NCI-H524 (cell line): ENCODE measurements at regions not wholly inside any gene's neighbourhood (a gene's known extent, or its start where the extent isn't known, plus 50 kb on each side); places are given as distances from the start of the nearest gene placed in this dataset.

Source experiments
- DNase-seq, 2 experiments: peaks; one replicate each; lab custom pipeline; 2025; lab: John Stamatoyannopoulos, UW

DNA sequence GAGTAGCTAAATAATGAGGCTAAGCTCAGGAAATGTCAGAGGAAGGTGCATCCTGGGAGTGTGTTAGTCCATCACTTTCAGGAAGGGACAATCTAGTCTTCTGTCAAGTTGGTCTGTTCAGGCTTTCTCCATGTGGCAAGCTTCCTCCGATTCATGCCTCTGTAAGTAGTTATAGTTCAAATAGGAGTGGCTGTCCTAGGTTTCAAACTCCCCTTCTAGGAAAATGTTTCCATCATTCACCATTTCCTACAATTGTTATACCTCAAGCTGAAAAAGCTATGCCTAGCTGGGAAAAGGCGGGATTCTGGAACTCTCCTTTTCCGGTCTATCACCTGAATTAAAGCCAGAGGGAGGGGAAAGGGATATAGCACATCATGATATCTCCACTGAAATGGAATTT is 287.7 kb upstream of the ZSWIM2 start:
- no peak for DNase-seq

DNA sequence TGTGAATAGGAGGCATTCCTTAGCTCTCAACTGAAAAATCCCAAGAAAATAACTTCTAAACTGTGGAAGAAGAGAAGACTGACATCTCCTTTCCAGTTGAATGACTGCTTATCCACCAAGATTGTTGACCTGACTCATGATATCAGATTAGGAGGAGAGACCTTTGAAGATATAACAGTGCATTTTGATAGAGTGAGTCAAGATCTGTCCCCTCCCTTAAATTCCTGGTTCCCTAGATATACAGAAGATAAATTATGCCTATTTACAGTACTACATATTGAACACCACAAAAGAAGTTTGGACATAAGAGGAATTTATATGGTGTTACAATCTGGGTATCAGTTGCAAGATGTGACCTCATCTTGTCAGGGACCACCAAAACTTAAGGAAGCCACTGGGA is 285.3 kb upstream of the ZSWIM2 start:
- DNase-seq = no peak

DNA sequence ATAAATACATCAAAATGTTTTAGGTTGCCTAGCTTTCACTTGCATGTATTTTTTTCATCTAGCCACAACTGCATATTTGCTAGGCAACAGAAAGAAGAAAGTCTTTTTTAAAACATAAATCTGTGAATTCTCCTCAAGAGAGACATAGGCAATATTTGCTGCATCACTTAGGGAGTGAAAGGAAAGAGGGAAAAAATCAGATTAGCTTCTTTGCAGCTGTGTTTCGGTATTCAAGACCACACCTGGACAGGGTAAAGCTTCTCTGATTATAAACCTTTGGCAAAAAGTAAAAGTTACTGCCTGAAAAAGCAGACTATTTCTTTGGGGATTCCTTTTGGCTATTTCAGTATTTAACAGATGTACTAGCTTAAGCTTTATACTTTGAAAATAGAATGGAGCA is 280.9 kb upstream of the ZSWIM2 start:
- no peak for DNase-seq

DNA sequence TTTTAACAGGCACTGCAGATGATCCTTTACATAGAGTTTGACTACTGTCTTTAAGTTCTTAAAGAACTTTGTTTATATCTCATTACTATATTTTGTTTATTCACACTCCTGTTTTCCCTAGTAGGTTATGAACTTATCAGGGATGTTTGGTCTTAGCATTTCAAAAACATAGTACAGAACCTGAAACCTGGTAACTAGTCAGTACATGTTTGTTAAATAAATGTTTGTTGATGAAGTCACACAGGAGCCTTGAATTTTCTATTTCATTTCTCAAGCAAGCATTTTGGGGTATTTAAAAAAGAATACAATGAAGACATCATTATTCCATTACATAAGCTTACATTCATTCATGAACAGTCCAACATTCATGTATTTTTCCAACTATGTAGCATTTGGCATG is 280.3 kb upstream of the ZSWIM2 start:
- DNase-seq = no peak

DNA sequence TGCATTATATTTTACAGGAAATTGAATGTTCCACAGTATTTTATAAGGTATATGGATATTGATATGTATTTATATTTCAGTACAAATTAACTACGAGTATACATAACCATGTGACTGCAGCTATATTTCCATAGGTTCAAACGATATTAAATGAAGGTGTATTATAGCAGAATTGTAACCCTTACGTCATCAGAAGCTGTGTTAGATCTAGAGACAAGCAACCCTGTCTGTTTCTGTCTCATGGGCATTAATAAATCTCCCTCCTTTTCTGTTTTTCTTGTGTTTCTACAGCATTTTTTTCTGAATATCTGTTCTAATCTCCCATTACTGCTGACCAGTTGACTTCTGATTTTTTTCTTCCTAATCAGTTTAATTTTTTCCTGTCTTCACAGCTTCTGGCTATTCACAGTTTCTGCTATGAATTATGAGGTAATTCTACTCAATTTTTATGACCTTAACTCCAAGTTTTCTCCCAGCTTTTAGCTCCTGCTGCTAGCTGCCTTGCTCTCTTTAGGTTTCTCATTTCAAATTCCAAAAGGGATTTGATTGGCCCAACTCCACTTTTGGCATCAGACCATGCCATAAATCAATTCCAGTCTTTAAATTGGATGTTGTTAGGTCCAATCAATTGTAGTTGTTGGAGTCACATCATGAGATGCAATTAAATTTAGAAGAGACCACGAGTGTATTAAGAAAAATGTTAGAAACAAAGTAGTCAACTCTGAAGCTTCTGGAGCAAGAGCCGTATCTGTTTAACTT is 277.5 kb upstream of the ZSWIM2 start:
- no peak for DNase-seq

DNA sequence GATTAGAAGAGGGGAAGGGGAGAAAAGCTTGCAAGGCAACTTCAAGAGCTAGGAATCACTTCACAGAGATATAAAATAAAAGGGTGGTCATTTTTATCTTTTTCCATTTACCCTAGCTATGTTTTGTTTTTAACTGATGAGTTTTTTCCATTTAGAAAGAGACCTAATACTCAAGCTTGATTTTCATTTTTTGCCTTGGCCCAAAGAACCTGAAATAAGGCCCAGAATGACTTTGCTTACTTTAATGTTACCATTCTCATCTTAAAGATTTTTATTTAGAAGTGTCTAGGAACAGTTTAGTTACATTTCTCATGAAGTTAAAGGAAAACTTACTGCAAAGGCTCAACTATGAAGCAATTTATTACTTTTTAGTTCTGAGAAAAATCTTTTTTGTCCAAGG is 276.3 kb upstream of the ZSWIM2 start:
- no peak for DNase-seq

DNA sequence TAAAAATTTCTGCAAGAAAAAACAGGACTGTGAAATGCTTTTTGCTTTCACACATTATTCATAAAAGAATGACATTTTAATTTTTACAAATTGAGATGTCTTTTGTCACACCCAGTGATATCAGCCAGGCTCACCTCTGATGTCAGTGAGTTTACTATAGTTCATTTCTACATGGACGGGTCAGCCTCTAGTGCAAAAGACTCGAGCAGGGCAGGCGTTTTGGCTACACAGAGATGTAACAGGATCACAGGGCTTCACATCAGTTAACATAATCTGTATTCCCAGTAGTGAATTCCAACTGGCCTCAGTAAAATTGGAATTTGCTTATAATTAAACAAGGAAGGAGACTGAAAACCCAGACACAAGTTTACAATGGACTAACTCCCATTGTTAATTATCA is 275.6 kb upstream of the ZSWIM2 start:
- no peak for DNase-seq

DNA sequence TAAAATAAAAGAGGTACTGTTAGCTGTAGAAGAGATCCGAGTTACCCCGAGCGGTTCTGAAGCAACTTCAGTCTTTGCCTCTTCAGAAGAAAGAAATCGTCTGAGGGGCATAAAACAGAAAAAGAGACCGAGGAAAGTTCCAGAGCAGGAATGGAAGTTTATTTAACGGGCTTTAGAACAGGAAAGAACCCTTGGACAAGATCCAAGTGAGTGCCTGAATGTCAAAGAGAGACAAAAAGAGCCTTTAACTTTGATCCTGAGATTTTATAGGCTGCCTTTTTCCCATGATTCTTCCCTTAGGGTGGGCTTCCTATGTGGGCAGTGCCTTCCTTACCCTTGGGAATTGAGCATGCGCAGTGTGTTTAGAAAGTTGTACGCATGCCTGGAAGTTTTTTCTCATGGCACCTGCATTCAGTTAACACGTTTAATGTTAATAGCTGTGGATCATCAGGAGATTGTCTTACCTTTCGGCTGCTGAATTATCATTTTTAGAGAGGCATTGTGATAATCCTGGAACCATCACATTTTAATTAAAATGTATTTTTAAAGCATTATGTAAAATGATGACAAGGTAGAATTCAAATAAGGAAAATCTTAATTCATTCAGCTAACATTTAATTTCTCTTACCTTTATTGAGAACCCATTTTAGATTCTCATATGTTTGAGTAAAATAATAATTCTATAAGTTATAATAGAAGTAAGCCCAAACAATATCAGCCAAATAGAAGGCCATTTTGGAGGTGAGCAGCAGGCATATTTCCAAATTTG is 269.5 kb upstream of the ZSWIM2 start:
- no peak for DNase-seq

DNA sequence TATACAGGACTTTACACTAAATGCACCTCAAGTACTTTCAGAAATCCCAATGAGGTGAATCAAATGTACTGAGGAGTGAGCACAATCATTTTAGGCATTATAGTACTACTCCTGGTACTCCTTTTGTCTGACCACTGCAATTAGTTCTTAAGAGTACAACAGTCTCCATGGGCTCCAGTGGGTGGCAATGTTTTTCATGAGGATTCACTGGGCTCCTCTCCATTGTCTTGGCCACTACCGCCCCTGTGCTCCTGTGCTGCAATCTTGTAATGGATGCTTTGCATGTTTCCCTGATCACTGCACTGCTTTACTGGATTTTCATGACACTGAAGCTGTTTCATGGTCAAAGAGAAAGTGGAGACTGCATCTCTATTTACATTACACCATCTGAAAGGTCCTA is 268.5 kb upstream of the ZSWIM2 start:
- DNase-seq = no peak

DNA sequence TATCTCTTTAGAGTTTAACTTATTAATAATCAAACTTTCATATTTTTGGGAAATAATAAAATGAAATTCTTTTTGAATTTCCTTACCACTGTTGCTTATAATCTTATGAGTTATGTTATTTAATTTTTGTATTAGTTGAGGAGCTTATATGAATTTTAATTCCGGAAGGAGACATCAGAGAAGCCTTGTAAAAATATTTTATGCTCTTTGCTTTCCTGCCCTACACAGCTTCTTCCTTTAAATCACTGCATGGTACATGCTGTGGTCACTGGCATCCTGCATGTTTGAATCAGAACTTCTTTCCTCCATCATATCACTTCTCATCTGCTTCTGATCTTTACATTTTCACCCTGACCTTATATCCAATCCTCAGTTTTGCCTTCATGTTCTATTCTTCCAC is 266.7 kb upstream of the ZSWIM2 start:
- DNase-seq = no peak

DNA sequence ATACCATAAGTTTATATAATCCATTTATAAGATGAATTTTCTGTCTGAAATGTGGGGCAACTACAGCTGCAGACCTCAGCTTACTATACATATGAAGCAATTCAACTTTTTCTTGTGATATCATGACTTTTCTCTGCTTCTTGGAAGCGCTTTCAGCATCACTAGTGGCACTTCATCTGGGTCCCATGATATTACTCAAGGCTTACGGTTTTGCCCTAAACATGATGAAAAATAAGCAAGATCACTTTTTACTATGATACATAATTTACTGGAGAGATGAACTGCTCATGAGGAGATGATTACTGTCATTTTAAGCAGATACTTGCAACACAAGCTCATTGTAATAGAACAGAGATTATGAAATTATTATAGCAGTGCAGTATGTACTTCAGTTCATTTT is 258.0 kb upstream of the ZSWIM2 start:
- DNase-seq = no peak

DNA sequence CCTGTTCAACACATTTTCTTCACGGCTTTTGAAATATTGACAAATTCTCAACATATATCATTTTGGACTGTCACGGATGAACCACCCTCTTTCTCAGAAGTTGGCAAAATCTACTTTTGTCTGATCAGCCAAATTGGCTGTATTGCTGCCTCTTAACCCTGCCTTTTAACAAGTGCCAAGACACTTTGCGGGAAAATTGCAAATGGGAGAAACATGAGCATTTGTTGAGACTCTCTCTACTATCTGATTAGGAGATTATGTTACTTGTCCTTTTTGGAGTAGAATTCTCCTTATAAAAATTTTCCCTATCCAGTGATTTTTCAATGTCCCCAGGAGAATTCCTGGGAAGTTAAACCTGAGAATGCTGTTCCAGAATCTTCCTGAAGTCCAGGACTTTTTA is 256.2 kb upstream of the ZSWIM2 start:
- no peak for DNase-seq

DNA sequence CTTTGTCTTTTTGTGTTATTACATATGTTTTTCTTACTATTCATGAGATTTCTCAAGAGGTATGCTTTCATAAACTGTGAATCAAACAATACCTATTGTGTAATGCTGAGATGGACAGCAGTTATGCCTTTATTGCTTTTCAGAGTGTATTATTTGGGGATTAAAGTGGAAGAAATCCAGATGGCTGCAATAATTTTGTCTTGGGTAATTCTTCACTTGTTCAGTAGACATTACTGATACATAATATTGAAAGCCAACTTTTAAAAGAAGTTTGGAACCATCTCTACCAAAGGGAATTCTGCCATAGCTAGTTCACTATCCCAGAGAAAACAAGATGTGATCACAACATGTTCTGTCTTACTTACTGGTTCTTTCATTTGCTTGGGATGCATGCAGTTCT is 253.4 kb upstream of the ZSWIM2 start:
- DNase-seq = peak in 1 of 2 experiments; percentile 13

DNA sequence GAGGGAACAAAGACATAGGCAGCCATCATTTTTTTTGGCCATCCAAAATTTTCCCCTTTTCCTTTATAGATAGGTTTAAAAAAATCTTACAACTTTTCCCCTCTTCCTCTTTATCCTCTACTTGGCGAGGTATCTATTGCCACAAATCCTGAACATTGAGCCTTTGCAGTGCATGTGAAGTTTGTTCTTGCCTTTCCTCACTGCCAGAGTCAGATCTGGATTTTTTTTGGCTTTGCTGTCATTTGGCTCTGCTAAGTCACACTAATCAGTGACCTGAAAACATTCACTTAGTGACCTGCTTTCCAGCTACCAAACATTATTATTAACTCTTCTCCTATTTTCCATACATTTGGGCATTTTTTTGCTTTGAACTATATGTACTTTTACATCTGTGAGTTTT is 249.2 kb upstream of the ZSWIM2 start:
- DNase-seq = no peak

DNA sequence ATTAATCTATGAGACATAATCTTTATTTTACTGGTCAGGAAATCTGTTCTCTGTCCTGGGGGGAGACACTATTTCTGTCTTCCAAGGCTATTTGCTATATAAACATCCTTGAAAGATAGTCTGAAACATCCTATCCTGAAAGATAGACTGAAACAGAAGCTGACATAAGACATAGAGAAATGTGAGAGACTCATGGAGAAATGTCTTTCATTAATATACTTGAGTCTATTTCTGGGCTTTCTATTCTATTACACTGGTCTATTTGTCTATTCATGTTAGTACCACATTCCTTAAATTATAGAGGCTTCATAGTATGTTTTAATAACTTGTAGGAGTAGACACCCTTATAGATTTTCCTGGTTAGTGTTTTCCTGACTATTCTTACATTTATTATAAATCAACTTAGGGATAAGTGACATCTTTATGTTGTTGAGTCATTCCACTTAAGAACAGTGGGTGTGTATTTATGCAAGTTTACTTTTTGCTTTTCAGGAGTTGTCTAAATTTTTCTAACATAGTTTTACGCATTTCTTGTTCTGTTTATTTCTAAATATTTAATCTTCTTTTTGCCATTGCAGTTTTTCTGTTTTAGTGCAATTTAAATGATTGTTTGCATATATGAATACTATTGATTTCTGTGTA is 244.9 kb upstream of the ZSWIM2 start:
- DNase-seq = no peak

DNA sequence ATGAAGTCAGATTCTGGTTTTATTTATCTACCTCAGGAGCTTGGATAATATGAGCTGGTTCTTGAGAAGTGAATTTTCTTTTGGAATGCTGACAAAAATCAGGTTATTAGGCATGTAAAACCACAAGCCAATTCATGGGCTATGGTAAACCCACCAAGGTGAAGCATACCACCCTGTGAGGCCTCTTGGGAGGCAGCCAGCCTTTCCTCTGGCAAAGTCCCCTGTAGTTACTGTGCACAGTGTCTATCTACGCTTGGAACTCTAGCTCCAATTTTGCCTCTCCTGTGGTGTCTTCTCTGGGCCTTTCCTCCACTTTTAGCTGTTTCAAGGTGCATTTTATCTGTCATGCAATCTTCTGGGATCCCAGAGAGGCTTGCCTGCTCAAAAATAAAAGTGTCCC is 242.7 kb upstream of the ZSWIM2 start:
- no peak for DNase-seq

DNA sequence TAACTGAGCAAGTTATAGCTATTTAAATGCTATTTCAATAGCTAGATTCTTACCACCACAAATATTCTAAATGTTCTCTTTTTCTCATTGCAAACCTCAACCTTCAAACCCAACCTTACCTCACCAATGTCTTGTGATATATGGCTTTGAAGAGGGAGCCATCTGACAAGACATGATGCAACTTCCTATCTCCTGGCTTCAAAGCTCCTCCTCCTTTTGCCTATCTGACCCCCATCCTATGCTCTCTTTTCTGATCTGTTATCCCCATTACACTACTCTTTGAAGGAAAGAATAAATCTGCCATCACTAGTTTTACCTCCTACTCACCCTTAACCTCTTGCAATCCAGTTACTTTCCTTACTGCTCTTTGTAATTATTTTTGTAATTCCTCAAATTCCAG is 235.6 kb upstream of the ZSWIM2 start:
- DNase-seq = no peak

DNA sequence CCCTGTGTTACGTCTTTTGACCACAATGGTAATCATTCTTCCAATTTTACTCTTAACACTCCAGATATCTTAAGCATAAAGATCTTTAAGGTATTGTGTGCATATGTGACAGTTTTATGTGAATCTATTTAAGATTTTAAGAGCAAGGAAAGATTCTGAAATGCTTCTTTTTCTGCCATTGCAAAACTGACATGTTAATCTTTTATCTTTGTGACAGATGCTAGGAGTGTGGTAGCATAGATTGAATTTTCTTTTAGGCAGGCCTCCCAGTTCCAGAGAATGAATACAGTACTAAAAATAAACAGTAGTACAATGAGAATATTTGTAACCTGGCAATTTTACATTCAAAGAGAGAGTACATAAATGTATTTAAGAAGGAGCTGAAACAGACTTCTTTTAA is 232.5 kb upstream of the ZSWIM2 start:
- DNase-seq = no peak

DNA sequence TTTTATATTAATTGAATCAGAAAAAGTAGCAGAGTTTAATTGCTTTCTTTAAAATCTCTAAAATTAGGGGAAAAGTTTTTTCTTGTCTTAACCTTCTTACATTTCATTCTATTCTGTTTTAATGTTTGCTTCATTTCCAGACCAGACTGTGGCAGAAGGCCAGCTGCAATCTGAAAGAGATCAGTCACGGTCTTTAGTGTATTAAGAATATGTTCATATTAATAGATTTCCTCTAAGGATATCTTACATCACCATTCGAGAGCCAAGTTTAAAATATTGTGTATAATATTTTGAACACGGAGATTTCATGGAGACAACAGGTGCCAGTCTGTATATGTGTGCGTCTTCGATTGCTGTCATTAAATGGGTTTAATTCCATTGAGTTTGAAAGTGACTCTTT is 230.9 kb upstream of the ZSWIM2 start:
- DNase-seq = no peak

DNA sequence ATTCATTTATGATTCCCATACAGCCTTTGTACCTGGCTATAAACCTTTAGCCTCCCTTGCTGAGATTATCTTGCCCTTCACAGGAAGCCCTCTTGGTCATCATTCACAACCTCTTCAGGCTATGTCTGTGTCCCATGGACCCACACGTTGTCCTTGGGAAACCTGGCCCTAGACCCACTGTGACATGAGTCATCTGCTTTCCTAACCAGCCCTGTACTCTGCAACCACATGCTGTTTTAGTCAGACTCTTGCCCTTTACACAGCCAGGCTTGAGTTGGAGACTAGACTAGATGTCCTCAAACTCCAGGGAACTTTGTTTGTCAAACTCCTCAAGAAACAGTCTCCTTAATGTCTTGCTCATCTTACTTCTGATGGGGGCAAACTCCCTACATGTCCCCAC is 229.3 kb upstream of the ZSWIM2 start:
- DNase-seq = no peak

DNA sequence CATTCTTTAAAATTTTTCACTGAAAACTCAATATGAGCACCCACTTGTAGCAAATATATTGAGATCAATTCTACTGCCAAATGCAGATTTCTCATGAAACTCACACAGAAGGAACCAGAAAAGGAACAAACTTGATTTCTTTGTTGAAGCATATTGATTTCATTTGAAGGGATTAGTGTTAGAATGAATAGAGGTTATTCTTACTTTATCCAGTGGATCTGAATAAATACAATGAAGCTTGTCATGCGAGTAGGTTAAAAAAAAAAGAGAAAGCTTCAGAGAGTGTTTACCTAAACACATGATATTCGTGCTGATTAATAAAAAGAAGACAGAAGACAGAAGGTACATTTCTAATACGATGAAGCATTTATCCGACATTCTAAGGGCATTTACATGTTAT is 226.7 kb upstream of the ZSWIM2 start:
- no peak for DNase-seq

DNA sequence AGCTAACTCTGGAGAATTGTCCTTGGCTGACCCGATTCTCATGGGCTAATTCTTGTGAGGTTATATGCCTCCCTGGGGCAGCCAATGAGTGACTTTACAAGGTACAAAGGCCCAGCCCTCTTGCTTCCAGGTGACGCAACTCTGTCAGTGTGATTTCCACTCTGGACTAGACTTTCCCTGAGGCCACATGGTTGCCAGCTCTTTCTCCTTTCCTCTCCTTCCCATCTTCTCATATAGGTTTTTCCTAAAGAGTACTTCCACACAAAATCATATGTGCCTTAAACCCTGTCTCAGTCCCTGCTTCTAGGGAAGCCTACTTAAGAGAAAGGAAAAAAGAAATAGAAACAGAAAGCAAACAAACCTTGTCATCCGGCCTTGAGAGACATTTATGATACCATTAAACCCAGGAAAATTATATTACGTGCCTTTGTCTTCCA is 226.2 kb upstream of the ZSWIM2 start:
- DNase-seq = no peak

DNA sequence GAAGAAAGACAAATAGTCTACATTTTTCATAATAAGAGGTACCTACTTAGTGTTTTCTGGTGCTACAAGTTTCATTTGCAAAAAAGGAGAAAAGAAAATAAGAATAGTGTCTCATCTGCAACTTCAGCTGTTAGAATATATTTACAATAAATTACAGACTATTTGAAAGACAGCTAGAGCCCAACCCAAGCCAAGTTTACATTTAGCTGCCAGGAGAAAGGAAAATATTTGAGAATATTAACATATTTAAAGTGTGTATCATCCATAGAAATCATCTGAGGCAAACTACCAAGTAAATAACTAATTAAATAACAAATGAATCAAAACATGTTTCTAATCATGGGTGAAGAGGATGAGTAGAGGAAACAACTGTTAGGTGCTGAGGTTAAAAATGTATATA is 209.2 kb upstream of the ZSWIM2 start:
- no peak for DNase-seq
